ENCODE measurements at regions not wholly inside any gene's neighbourhood (a gene's known extent, or its start where the extent isn't known, plus 50 kb on each side); places are given as distances from the start of the nearest gene placed in this dataset.
"Not testable (repeated sequence)": the region's sequence is repeated elsewhere in the genome, so short reads cannot be mapped to it uniquely, and the experiment has no call there.

DNA sequence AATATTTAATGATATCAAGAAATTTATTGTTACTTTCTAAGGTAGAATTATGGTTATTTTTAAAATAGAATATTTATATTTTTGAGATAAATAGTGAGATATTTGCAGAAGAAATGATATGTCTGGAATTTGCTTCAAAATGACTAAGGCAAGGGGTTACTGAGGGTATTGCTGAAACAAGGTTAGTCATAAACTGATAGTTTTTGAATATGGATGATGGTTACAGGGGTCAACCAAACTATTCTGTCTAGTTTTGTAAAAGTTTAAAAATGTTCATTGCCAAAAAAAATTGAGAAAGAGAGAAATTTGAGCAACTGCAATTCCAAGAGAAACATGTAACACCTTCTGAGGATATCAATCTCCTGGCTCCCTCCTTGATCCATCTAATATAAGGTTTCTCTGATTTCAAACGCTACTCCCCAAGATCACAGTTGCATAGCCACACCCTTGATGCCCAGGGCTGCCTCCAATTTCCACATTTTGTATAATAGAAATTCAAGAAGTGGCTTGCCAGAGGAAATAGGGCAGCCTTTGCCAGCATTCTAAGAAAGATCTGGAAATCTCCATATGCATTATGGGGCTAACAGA, 159.4 kb upstream of the NAMPT start:
- DNase-seq: no peak

DNA sequence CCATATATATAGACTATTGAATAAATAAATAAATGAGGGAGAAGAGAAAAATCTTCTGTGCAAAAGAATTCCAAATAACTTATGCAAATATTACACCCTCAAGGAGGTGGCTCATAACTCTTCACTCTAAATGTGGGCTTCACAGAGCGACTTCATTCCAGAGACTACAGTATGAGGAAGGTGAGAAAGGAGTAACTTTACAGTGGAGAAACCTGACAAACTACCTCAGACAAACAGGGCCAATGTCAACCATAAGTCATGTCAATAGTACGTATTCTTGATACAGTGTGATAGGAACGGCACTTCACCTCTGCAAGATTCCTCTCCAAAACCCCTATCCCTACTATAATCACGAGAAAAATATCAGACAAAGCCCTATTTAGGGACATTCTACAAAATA, 158.4 kb upstream of the NAMPT start:
- DNase-seq: no peak

DNA sequence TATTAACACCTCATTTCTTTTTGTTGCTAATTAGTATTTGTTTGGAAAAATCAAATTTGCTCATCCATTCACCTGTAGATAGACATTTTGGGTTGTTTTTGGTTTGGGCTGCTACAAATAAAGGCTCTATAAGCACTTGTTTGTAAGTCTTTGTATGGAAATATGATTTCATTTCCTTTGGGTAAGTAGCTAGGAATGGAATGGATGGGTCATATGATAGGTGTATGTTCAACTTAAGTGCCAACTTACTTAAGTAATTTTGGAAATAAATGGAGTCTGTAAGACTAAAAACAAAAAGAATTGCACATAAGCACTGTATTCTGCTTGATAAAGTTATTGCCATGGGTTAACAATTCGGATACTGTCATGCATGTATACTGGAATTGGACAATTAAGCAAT, 157.7 kb upstream of the NAMPT start:
- DNase-seq: no peak

DNA sequence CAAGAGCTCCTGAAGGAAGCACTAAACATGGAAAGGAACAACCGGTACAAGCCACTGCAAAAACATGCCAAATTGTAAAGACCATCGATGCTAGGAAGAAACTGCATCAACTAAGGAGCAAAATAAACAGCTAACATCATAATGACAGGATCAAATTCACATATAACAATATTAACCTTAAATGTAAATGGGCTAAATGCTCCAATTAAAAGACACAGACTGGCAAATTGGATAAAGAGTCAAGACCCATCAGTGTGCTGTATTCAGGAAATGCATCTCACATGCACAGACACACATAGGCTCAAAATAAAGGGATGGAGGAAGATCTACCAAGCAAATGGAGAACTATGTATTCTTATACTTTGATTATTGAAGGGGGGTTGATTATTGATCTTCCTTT, 156.6 kb upstream of the NAMPT start:
- DNase-seq: not testable (repeated sequence)

DNA sequence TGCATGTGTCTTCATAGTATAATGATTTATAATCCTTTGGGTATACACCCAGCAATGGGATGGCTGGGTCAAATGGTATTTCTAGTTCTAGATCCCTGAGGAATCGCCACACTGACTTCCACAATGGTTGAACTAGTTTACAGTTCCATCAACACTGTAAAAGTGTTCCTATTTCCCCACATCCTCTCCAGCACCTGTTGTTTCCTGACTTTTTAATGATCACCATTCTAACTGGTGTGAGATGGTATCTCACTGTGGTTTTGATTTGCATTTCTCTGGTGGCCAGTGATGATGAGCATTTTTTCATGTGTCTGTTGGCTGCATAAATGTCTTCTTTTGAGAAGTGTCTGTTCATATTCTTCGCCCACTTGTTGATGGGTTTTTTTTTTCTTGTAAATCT, 152.2 kb upstream of the NAMPT start:
- not testable (repeated sequence) for DNase-seq

DNA sequence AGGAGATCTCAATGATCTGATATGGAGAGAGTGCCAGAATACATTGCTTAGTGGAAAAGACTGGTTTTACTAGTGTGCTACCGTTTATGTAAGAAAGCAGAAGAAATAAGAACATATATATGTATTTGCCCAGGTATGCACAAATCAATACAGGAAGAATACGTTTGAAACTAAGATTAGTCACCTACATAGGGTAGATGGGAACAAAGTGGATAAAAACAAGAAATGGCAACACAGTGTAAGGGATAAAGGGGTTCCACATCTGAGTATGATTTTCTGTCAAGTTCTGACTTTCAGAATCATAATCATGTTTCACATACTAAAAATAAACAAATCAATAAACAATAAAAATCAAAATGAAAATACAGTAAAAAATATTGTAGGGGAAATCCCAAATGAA, 148.6 kb upstream of the NAMPT start:
- DNase-seq: no peak

DNA sequence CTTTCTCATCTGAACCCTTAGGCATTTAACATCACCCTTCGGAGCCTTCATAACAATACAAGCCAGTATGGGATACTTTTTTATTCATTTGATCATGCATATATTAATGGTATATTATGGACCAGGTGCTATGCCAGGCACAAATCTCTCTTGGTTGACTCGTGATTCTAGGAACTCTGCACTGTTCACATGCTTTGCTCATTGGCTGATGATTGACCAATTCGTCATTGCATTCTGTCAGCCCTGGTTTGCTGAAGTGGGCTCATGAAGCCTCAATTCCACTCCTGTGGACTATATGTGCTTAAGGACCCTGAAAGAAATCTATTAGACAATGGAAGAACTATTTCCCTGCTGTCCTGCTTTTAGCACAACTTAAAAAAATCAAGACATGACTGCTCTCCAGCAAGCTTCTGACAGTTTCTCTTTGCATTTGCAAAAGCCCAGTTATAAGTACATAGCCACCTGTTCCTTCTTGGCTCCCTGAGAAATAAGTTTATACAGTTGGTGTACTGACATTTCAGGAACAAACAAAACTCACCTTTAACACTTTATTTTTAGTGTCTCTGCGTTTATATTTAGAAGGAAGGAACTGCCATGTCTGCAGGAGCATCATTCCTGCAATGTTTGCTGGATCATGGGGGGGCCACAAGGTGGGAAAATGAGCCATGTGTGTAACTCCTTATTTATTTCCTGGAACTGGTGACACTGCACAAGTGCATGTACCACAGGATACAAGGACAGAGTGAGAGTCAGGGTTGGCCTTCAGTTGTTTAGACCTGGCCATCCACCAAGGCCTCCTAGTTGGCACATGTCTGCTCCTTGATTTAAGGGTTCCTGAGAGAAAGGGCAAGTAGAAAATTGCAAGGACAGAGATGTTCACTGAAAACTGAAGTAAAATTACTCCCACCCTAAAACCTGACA, 146.0 kb upstream of the NAMPT start:
- no peak for DNase-seq

DNA sequence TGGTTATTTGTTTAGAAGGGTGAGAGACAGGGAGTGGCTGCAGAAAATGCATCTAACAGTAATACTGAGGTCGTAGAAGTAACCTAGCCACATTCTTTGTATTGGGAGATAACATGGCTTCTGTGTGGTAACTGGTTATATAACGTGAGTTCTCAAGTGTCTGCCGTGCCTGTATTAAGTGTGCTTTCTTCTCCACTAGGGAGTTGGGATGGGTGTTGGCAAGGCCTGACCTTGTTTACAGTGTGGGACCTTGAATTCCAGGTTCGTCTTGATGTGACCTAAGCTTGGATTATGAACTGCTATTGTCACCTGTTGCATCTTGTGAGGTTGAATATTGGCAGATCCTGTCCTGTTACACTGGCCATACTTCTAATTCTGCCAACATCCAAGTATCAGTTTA, 145.3 kb upstream of the NAMPT start:
- DNase-seq: no peak

DNA sequence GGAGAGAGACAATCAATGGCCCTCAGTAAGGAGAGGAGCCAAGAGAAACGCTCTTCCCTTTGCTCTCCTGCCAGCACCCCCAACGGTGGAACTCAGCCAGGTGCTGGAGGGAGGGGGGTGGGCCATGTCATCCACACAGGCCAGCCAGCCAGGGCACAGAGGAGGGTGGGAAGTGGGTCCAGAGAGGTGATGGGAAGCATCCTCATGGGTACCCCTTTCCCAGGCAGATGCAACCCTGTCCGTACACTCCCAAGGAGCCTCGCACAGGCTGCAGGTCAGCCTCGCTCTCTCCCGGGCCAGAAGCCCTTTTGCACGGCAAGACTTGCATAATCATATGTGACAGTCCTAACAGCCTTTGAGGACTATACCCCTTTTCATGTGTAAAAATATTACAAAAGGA, 142.0 kb upstream of the NAMPT start:
- no peak for DNase-seq

DNA sequence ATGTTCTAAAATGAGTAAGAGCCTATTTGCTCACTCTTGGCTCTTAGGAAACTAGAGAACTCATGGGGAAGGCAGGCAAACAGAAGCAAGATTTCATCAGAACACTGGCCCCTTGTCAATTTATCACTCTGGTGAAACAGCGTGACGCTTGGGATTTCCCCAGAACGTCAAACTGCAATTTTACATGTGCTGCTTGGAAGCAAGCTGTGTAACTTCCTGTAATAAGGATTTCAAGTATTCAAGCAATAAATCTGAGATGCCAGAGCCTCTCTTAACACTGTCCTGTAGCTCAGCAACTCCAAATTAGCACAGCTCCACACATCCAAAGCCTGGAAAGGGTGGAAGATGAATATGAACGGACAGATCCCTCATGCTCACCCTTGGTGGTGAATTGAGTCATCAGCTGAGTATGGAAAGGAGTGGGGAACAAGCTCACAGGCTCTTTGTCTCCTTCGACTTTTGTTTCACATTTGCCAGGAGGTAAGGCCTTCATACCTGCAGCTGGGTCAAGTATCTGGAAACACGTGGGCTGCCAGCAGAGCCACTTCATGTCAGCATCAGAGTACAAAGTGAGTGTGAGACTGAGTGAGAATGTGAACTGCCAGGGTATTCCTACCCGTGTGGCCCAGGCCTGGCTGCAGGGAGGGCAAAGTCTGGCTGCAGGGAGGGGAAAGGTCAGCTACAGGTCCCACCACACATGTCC, 140.4 kb upstream of the NAMPT start:
- peak; percentile 10 to 46 for DNase-seq

DNA sequence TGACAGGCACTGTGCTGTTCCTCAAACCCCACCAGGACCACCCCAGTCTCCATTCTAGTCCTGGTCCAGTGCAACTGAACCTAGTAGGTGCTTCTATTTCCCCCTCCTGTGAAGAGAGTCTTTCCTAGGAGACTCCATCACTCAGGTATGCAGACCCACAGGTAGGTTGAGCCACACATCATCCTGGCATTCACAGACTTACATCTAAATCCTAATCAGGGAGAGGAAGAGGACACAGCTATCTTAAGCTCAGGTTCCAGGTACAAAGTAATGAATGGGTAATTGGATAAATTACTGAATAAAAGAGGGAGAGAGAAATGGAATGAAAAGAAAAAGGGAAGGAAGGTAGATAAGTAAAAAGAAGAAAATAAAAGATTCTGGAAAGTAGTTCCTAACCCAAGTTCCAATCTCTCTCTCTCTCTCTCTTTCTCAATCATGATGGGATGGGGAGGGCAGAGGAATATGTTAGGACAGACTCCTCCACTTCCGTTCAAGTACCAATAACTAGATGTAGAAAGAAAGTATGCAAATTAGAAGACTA, 139.8 kb upstream of the NAMPT start:
- no peak for DNase-seq

DNA sequence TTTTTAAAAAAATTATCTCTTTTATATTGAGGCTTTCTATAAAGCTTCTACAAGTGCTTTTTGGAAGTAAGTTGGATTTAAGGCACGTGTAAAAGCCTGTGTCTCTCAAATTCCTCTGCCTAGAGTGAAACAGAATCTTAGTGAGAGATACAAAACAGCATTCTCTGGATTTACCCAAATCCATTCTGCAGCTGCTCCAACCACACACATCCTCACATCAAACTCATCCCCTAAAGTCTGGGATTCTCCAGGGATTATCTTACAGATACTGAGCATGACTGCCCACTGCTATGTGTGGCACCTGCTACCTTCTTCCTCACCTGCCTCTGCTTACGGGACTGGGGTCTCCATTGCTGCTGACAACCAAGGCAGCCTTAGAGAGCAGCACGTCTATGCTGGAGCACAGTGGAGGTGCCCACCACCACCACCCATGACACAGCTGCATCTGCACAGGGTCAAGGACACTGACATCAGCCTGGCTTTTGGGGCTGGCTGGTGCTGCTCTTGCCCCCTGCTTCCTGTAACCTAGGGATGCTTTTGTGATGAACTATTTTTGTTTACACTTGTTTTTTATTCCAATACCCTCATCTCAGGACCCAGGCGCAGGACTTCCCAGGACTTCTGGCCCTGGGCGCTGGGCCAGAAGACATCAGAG, 139.2 kb upstream of the NAMPT start:
- no peak for DNase-seq

DNA sequence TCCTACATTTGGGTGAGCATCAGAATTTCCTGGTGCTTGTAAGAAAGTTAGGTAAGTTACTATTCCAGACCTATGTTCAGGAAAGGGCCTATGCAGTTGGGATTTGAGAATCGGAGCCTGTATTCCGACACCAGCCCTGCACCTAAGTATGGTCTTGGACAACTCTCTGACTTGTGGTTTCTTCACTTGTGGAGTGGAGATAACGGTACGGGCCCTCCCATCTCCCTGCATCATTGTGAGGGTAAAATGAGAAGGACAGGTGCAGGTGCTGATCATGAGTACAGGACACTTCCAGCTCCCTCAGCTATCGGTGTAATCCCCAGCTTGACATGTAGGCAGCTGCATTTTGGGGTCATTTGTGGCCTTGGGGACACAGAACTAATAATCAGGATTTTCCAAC, 138.3 kb upstream of the NAMPT start:
- DNase-seq: no peak

DNA sequence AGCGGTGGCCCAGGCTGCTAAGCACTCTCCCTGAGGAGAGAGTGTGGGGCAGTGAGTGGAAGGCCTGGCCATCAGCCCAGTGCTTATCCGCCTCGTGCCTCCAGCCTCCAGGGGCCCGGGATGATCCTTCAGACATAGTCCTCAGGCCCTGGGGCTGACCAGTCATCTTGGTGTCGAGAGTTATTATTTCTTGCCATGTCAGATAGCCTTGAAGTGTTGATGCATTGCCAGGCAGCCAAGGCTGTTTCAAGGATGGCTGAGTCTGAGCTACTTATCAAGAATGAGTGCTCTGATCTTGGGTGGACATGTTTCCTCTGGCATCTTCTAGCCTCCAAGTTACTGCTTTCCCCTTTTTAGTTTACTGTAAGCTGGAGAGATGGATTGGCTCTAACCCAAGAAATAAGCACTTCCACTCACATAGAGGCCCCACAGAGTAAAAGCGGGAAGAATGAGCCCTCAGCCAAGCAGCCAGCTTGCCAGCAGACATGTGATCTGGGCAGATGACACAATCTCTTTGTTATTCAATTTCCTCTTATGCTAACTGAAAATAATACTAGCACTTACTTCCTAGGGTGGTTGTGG, 136.5 kb upstream of the NAMPT start:
- no peak for DNase-seq

DNA sequence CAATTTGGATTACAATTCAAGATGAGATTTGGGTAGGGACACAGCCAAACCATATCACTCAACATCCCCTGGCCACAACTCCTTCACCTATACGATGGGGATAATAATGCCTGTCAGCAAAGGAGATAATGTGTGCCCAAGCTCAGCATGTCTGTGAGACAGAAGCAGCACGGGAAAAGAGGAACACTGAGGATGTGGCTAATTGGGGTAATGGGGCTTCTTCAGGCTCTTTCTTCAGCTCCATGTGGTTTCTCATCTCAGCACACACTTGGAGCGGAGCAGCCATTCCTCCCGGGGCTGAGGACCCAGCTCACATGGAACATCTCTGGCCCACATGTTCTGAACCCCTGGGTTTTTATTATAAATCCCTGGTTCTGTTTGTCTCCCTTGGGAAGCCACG, 136.0 kb upstream of the NAMPT start:
- DNase-seq: no peak

DNA sequence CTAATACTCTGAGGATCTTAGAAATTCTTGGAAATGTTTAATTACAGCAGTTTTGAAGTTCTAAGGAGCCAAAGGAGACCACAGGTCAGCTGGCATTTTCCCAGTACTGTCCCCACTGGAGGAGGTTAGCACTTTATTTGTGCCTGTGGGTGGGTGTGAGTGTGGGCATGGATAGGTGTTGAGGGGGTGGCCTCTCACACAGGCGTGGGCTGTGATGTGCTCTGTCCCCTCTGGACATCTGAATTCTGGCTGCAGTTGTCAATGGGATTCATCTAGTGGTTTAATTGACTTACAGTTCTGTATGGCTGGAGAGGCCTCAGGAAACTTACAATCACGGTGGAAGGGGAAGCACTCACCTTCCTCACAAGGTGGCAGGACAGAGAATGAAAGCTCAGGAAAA, 135.4 kb upstream of the NAMPT start:
- DNase-seq: no peak

DNA sequence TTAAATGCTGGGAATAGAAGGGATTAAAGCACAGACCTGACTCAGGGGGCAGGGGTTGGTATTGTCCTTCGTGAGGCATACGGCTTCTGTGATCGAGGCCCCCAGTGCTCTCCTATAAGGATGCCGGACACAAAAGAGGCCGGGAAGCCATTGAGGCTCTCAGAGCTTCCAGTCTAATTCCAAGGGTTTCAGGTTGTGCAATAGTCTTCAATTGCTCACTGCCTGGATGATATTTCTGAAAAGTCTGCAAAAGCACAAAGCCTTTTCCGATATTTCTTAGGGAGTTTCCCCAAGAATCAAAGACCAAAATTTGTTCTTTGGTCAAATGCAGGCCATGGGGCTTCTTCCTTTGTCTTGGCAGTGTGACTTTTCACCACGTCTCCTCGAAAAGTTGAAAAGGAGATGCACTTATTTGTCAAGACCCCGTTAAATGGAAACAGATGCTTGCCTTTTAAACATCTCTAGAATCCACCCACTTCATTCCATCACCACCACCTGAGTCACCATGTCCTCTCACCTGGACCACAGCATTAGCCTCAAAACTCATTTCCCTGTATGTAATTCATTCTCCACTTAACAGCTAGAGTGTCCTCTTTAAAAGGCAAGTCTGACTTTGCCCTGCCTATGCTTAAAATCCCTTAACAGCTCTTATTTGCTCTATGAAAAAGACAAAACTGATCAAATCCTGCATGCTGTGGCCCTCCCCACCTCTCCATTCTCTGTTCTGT, 134.8 kb upstream of the NAMPT start:
- no peak for DNase-seq

DNA sequence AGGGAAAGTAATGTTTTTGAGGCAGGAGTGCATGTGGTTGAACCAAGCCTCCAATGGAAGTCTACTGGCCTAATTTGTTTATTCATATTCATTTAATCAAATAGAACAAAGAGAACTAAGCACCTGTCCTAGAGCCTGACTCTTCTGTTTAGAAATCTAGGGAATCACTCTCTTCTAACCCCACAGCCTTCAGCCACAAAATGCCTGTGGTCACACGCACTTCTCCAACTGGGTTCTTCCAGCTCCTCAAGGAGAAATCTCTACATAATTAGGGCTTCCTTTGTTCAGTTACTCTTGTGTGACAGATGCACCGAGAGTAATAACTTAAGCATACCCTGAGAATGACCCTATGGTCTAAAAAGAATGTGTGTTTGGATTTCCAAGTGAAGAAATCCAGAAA, 133.7 kb upstream of the NAMPT start:
- no peak for DNase-seq

DNA sequence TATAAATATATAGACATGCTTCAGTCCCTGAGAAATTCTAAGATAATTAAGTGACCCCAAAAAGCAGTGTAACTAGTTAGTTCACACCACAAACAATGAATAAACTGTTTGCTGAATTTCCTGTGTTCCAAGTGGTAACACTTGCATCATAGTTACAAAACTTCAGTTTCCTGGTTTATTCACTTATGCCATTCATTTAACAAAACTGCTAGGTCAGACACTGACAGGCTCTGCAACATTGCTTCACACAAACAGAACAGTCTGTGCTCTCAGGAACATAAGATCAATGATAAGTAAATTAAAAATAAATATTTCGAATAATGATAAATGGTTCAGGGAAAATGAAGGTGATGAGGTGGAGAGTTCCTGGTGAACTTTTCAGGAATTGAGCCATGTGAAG, 133.3 kb upstream of the NAMPT start:
- DNase-seq: no peak

DNA sequence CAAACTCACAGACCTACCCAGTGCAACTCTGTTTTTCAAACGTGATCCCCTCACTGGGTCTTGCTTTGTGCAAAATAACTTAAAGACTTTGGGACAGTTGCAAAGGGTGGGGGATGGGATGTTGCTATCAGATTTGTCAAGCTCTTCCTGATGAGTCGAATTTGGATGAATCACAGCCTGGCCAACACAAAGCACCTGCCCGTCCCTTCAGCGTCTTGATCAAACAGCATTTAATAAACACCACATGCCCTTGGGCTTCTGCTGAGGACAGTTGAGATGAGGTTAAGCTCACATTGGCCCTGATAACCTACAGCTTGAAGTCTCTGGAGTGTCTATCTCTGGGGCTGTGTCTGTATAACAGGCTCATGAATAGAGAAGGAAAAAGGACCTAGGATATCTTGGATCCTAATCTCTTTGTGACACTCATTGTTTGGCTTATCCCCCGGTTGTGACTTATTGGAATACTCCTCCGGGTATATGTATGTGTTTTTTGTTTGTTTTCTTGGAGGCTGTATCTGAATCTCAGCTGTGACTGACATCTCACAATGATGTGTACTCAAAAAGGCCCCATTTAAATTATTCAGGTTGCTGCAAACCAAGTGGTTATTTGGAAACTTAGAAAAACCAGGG, 132.6 kb upstream of the NAMPT start:
- DNase-seq: no peak

DNA sequence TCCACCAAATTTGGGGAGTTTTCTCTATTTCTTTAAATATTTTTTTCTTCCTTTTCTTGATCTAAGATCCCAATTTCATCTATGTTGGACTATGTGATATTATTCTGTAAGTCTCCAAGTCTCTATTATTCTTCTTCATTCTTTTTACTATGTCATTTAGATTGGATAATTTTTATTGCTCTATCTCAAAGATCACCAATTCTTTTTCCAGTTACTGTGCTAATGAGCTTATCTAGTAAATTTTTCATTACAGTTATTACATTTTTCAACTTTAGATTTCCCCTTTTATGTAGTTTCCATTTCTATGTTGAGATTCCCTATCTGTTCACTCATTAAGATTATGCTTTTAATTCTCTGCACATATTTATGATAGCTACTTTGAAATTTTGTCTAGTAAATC, 131.6 kb upstream of the NAMPT start:
- no peak for DNase-seq

DNA sequence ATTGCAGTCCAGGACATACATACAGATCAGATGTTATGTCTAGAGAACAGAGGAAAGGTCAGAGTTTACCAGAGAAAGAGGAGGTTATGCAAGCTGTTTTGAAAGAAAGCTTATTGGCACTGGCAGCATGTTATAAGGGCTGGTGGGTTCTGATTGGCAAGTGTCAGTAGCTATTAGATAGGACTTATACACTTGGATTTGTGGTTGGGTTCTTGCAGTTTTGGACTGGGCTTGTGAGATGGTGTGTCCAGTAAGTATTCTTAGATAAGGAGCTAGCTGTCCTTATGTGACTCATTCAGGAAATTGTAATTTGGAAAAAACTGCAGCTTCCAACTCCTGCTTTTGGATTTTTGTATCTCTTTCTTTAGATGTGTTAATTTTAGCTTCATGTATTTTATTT, 130.7 kb upstream of the NAMPT start:
- DNase-seq: no peak
